ENCODE measurements at regions not wholly inside any gene's neighbourhood (a gene's known extent, or its start where the extent isn't known, plus 50 kb on each side); places are given as distances from the start of the nearest gene placed in this dataset.

- no peak for TF ChIP-seq BCLAF1 (IDR thresholded peaks at IDR 0.05)
- TF ChIP-seq NRF1 (conservative IDR thresholded peaks at IDR 0.05; ENCODE audit: low read depth, low read length), result no peak
- no peak for TF ChIP-seq CEBPB (IDR thresholded peaks at IDR 0.05; ENCODE audit: borderline replicate concordance in 1 of 2, low read depth in 2 of 2, low read length in 2 of 2)
- TF ChIP-seq NBN (IDR thresholded peaks at IDR 0.05), result no peak
These were observed 100.7 kb downstream of the ARL4A start (continued) for GRCh38 chr7:12788171-12788570.

GRCh38 chr7:12788591-12788990 lies 101.2 kb downstream of the ARL4A start:
- intact Hi-C loops (cut with micrococcal nuclease; ENCODE audit: unreplicated experiment), result no loop called here
- in situ Hi-C loops (cut with MboI), result no loop called here
- TF ChIP-seq CBX3 (IDR thresholded peaks at IDR 0.05; ENCODE audit: borderline replicate concordance, low read depth), result no peak
- TF ChIP-seq SPI1 (IDR thresholded peaks at IDR 0.05; ENCODE audit: borderline replicate concordance, insufficient read depth, low read depth, low read length), result no peak
- TF ChIP-seq FOS (IDR thresholded peaks at IDR 0.05; ENCODE audit: borderline replicate concordance, extremely low read depth, insufficient read length), result no peak
- TF ChIP-seq E4F1 (IDR thresholded peaks at IDR 0.05; ENCODE audit: borderline replicate concordance, partially characterized antibody), result no peak
- no peak for TF ChIP-seq E2F4 (IDR thresholded peaks at IDR 0.05; ENCODE audit: low read depth, low read length)
- TF ChIP-seq MXI1 (IDR thresholded peaks at IDR 0.05; ENCODE audit: low read depth, low read length), result no peak
- TF ChIP-seq SKIL (IDR thresholded peaks at IDR 0.05; ENCODE audit: low read depth, poor library complexity, severe bottlenecking), result no peak
- no peak for TF ChIP-seq CHD2 (IDR thresholded peaks at IDR 0.05; ENCODE audit: borderline replicate concordance, low read depth, low read length)
- TF ChIP-seq ZSCAN29 (IDR thresholded peaks at IDR 0.05), result no peak

More at GRCh38 chr7:12788591-12788990, 101.2 kb downstream of the ARL4A start:
- Histone ChIP-seq H3K9ac (ENCODE audit: control insufficient read depth, insufficient read depth, low read length) (no peak overlapping the region), H3K4me3 (no peak overlapping the region), H3K4me2 (ENCODE audit: control insufficient read depth, insufficient read depth) (no peak overlapping the region), H3K4me1 (ENCODE audit: control insufficient read depth, insufficient read depth, low read length) (no peaks in the 10 kb centered on the region), H3K27me3 (replicated peaks in 1 of 2; ENCODE audit: control insufficient read depth in 2 of 2, insufficient read depth in 2 of 2, low read length in 1 of 2) (no peaks in the 10 kb centered on the region), H3K27ac (ENCODE audit: control insufficient read depth, insufficient read depth) (no peak overlapping the region), H3K36me3 (ENCODE audit: control insufficient read depth in 2 of 2, insufficient read depth in 2 of 2, low read length in 1 of 2) (no peaks in the 10 kb centered on the region), H3K79me2 (ENCODE audit: control insufficient read depth, insufficient read depth, low read length) (no peaks in the 10 kb centered on the region), H4K20me1 (ENCODE audit: control insufficient read depth, insufficient read depth) (no peaks in the 10 kb centered on the region), H3K9me3 (replicated peaks; ENCODE audit: control insufficient read depth, insufficient read depth, low read length) (no peaks in the 10 kb centered on the region), H2AFZ (ENCODE audit: control insufficient read depth, low read depth, low read length) (no peak overlapping the region)
- ATAC-seq, result no peak
- ChIA-PET RAD21 (ENCODE audit: unreplicated experiment) (no interaction called here), SMC1A (ENCODE audit: uncharacterized antibody, unreplicated experiment) (no interaction called here), CTCF (no interaction called here), POLR2A (no interaction called here)
- 3% methylated on average over 4 of the region's 4 CpGs for WGBS (ENCODE audit: insufficient coverage, insufficient replicate concordance, low lambda C conversion rate, missing lambda C conversion rate)
- no TSS peak for BruUV-seq (replicated peaks)
- no peak for FAIRE-seq
- DNase-seq (ENCODE audit: low read depth, low spot score), result no peak

Measured in GM12878 (cell line).